Inflammatory macrophage treated with lipopolysaccharide for 1 hour (primary cell): ENCODE measurements at regions not wholly inside any gene's neighbourhood (a gene's known extent, or its start where the extent isn't known, plus 50 kb on each side); places are given as distances from the start of the nearest gene placed in this dataset.

Experiments
- DNase-seq, 2 donors: peaks; one replicate each; pipeline ENCODE4 v3.0.0-alpha.2; 2020 to 2022

- peak; percentile 22 to 23 for DNase-seq
These were observed 332.2 kb upstream of the GOLIM4 start for GRCh38 chr3:168427835-168428475.

GRCh38 chr3:168427156-168427555 is 331.4 kb upstream of the GOLIM4 start:
- no peak for DNase-seq

- DNase-seq = no peak
These were observed 330.3 kb upstream of the GOLIM4 start for GRCh38 chr3:168425936-168426595.

- DNase-seq = no peak
These were observed 328.5 kb upstream of the GOLIM4 start for GRCh38 chr3:168424059-168424734.

- DNase-seq = no peak
These were observed 327.1 kb upstream of the GOLIM4 start for GRCh38 chr3:168422843-168423242.

GRCh38 chr3:168419091-168419490 is 323.4 kb upstream of the GOLIM4 start:
- no peak for DNase-seq

GRCh38 chr3:168417016-168417415 is 321.3 kb upstream of the GOLIM4 start:
- no peak for DNase-seq

- DNase-seq = no peak
These were observed 320.7 kb upstream of the GOLIM4 start for GRCh38 chr3:168416446-168416845.

- DNase-seq = no peak
These were observed 318.4 kb upstream of the GOLIM4 start for GRCh38 chr3:168414149-168414548.

- DNase-seq = no peak
These were observed 311.7 kb upstream of the GOLIM4 start for GRCh38 chr3:168407381-168407780.

- no peak for DNase-seq
These were observed 309.6 kb upstream of the GOLIM4 start for GRCh38 chr3:168405288-168405687.

GRCh38 chr3:168398371-168399025 is 302.8 kb upstream of the GOLIM4 start:
- DNase-seq = no peak

GRCh38 chr3:168396861-168397260 is 301.1 kb upstream of the GOLIM4 start:
- no peak for DNase-seq

GRCh38 chr3:168395551-168395950 is 299.8 kb upstream of the GOLIM4 start:
- no peak for DNase-seq

- no peak for DNase-seq
These were observed 298.7 kb upstream of the GOLIM4 start for GRCh38 chr3:168394439-168394838.

- no peak for DNase-seq
These were observed 290.6 kb upstream of the GOLIM4 start for GRCh38 chr3:168386301-168386700.

GRCh38 chr3:168384990-168385389 is 289.3 kb upstream of the GOLIM4 start:
- DNase-seq = no peak

GRCh38 chr3:168383573-168383972 is 287.8 kb upstream of the GOLIM4 start:
- DNase-seq = no peak

- DNase-seq = no peak
These were observed 276.1 kb upstream of the GOLIM4 start for GRCh38 chr3:168371846-168372245.

GRCh38 chr3:168364967-168365366 is 269.2 kb upstream of the GOLIM4 start:
- DNase-seq = no peak

GRCh38 chr3:168362661-168363247 is 267.0 kb upstream of the GOLIM4 start:
- DNase-seq = no peak

GRCh38 chr3:168362156-168362555 is 266.4 kb upstream of the GOLIM4 start:
- no peak for DNase-seq

- DNase-seq = no peak
These were observed 265.3 kb upstream of the GOLIM4 start for GRCh38 chr3:168360993-168361392.
